ENCODE measurements at regions not wholly inside any gene's neighbourhood (a gene's known extent, or its start where the extent isn't known, plus 50 kb on each side); places are given as distances from the start of the nearest gene placed in this dataset.

DNA sequence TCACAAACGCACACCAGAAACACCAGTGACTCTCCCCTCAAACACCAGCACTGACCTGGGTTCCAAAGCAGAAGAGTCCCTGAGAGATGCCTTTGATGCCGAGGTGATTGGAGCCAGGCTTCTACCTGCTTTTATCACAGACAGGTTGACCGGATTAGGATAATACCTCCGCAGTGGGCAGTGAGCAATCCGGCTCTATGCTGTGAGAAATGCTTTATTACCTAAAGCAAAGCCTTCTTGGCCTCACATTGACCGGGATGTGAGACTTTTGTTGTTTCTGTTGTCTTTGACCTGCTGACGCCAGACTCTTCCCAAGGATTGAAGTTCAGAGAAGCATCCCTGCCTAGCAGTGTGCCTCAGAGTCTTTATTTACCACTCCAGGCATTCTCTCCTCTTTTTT, 320.3 kb upstream of the CLINT1 start:
- TF ChIP-seq, protein P1, sequence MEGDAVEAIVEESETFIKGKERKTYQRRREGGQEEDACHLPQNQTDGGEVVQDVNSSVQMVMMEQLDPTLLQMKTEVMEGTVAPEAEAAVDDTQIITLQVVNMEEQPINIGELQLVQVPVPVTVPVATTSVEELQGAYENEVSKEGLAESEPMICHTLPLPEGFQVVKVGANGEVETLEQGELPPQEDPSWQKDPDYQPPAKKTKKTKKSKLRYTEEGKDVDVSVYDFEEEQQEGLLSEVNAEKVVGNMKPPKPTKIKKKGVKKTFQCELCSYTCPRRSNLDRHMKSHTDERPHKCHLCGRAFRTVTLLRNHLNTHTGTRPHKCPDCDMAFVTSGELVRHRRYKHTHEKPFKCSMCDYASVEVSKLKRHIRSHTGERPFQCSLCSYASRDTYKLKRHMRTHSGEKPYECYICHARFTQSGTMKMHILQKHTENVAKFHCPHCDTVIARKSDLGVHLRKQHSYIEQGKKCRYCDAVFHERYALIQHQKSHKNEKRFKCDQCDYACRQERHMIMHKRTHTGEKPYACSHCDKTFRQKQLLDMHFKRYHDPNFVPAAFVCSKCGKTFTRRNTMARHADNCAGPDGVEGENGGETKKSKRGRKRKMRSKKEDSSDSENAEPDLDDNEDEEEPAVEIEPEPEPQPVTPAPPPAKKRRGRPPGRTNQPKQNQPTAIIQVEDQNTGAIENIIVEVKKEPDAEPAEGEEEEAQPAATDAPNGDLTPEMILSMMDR (IDR thresholded peaks at IDR 0.05; ENCODE audit: insufficient read depth, low read depth, low read length): no peak
- H3K4me3 ChIP-seq (ENCODE audit: low read depth, low read length): no peak overlapping the region

DNA sequence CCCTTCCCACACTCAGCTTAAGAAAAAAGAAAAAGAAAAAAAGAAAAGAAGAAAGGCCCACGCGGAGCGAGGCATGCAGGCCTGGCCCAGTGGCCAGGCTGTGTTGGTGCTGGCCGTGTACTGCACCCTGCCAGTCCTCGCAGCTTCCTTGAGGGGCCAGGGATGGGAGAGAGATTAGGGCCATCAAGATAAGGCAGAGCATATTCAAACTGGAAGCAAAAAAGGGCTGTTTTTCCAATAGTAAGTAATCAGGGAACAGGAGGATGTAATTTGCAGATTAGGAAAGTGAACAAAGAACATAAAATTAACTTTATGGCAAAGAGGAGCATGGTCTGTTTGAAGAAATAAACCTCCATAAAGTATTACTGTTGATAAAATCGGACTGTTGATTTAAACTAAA, 319.6 kb upstream of the CLINT1 start:
- no peak overlapping the region for H3K4me3 ChIP-seq (ENCODE audit: low read depth, low read length)
- no peak for DNase-seq (ENCODE audit: low read depth)
- TF ChIP-seq, protein P1 (IDR thresholded peaks at IDR 0.05; ENCODE audit: insufficient read depth, low read depth, low read length): no peak

More for the DNA sequence above, 320.3 kb upstream of the CLINT1 start:
- no peak for DNase-seq (ENCODE audit: low read depth)

DNA sequence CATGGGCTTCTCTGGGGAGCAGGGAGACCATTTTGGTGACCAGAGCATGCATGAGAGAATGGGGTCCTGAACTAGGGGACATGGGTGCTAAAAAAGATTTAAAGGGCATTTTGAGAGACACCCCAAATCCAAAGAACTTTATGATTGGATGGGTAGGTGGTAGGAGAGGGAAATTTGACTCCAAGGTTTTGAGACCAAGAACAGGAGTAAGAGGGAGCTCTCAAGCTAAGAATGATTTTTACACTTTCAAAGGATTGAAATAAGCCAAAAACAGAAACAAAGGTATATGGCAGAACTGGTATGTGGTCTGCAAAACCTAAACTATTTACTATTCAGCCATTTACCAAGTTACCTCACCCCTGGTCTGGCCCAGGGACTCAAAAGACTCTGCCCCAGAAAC, 318.2 kb upstream of the CLINT1 start:
- no peak overlapping the region for H3K4me3 ChIP-seq (ENCODE audit: low read depth, low read length)
- TF ChIP-seq, protein P1 (IDR thresholded peaks at IDR 0.05; ENCODE audit: insufficient read depth, low read depth, low read length): no peak
- no peak for DNase-seq (ENCODE audit: low read depth)

DNA sequence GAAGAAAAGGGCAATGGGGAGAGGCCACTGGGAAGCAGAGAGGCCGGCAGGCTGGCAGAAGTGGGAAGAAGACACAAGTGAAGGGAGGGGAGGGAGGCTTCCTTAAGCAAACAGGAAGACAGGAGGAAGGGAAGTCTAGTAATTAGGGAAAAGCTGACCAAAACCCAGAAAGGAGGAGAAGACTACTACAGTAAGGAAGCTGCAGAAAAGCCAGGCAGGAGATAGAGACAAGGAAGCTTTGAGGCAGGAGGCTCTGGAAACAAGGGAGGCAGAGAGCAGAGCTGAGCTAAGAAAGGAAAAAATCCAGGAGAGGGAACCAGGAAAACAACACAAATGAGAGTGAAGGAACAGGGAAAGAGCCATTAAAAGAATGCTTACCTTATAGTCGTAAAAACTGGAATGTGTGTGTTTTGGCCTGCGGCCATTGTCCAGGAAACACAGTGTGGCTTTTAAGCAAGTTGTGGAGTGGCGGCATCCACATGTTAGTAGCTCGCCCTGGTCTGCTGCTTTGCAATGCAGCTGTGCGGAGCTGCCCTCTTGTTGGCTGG, 317.1 kb upstream of the CLINT1 start:
- DNase-seq (ENCODE audit: low read depth): no peak
- TF ChIP-seq, protein P1 (IDR thresholded peaks at IDR 0.05; ENCODE audit: insufficient read depth, low read depth, low read length): no peak
- H3K4me3 ChIP-seq (ENCODE audit: low read depth, low read length): no peak overlapping the region

DNA sequence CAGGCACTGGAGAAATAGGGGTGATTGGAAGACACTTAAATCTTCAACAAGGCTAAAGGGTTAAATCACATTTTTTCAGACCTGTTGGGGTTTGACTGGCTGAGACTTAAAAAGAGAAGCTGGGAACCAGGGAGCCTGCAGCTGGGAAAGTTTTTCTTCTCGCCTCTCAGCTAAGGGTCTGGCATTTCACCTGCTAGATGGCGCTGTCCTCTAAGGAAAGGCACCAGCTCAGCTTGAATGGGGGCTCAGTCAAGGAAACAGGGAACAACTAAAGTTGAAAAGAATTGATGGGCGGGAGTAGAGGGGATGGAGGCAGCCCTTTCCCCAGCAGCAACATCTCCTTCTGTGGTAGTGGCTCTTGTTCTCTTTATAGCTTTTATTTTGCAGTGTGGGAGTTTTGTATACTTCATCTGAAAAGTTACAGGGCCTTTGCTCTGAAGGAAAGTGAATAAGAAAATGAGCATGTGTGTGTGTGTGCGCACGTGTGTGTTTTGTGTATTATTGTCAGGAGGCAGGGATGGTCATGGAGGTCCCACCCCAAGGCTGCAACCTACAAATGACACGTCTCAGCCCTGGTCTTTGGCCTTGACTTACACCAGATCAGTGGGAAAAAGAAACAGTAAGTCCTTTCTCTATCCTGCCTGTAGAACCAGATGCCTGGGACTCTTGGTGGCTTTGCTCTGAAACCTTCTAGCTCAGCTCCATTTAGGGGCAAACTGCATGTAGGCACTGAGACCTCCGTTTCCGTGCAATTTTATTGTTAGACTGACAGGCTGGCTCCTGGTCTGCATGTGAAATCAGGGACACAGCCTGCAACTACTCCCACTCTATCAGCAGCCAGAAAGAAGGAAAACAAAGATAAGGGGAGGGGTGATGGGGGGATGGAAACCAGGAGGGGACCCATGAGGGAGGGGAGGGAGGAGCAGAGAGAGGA, 316.2 kb upstream of the CLINT1 start:
- TF ChIP-seq, protein P1 (IDR thresholded peaks at IDR 0.05; ENCODE audit: insufficient read depth, low read depth, low read length): peak; percentile 89
- peak; percentile 69 for DNase-seq (ENCODE audit: low read depth)
- H3K4me3 ChIP-seq (ENCODE audit: low read depth, low read length): no peak overlapping the region

DNA sequence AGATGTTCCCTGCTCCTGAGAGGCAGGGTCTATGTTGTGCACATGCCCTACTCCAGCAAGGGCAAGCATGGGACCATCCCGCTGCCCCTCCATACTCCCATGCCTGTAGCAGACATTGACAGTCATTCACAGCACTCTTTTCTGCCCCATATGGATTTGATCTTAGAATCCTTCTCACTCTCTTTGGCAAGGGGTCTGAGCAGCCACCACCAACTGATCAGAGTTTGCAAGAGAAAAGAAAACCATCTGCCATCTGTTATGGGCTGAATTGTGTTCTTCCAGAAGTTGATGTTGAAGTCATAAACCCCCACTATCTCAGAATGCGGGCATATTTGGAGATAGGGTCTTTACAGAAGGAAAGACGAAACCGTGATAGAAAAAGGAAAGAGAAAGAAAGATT, 315.1 kb upstream of the CLINT1 start:
- no peak for DNase-seq (ENCODE audit: low read depth)
- no peak overlapping the region for H3K4me3 ChIP-seq (ENCODE audit: low read depth, low read length)
- TF ChIP-seq, protein P1 (IDR thresholded peaks at IDR 0.05; ENCODE audit: insufficient read depth, low read depth, low read length): no peak
